ENCODE measurements at regions not wholly inside any gene's neighbourhood (a gene's known extent, or its start where the extent isn't known, plus 50 kb on each side); places are given as distances from the start of the nearest gene placed in this dataset.
A peak's percentile ranks its signal among the peaks of the same experiment; 100 is the strongest.

GRCh38 chr4:156408749-156409148 lies 455.1 kb upstream of the CTSO start:
- Histone ChIP-seq H3K4me3 (replicated peaks in 1 of 3; ENCODE audit: insufficient read depth in 1 of 3, low read depth in 1 of 3, low read length in 3 of 3) (no peak overlapping the region), H3K9me3 (replicated peaks; ENCODE audit: control insufficient read depth, insufficient read depth, low read length) (no peaks in the 10 kb centered on the region), H4K20me1 (replicated peaks; ENCODE audit: control insufficient read depth, extremely low read depth, insufficient read depth, low read length) (no peaks in the 10 kb centered on the region), H3K4me1 (ENCODE audit: control insufficient read depth, extremely low read depth, insufficient read depth, low read length) (no peaks in the 10 kb centered on the region), H3K27ac (ENCODE audit: insufficient read depth, low read depth, low read length) (no peak overlapping the region), H3K4me2 (ENCODE audit: insufficient read depth, low read length) (no peak overlapping the region), H2AFZ (ENCODE audit: low read depth, low read length) (no peak overlapping the region), H3K79me2 (ENCODE audit: control insufficient read depth, insufficient read depth, low read length) (no peaks in the 10 kb centered on the region), H3K9me1 (replicated peaks; ENCODE audit: control insufficient read depth, extremely low read depth, insufficient read depth, low read length) (no peaks in the 10 kb centered on the region), H3K36me3 (ENCODE audit: control insufficient read depth in 2 of 2, extremely low read depth in 1 of 2, insufficient read depth in 2 of 2, low read length in 2 of 2) (no peaks in the 10 kb centered on the region), H3K9ac (replicated peaks; ENCODE audit: extremely low read depth, insufficient read depth, low read length) (no peak overlapping the region), H3K27me3 (ENCODE audit: control insufficient read depth in 2 of 2, insufficient read depth in 2 of 2, low read length in 2 of 2) (peaks cover 1 to 2% of the 10 kb centered on the region in 2 experiments)
- TF ChIP-seq POLR2A (IDR thresholded peaks at IDR 0.05; ENCODE audit: low read depth, low read length) (no peak), JUN (IDR thresholded peaks at IDR 0.05; ENCODE audit: borderline replicate concordance, insufficient read depth, insufficient read length, low read depth) (peak; percentile 15)
- intact Hi-C loops (cut with micrococcal nuclease) = no loop called here
- DNase-seq (ENCODE audit: low read depth, low spot score) (no peak), FAIRE-seq (no peak)
- dilution Hi-C loops (cut with MboI; ENCODE audit: extremely low pct_ligation_motif_present, low sequenced_read_pairs) = no loop called here
- BruUV-seq (replicated peaks) = no TSS peak
- CTCF ChIA-PET = no interaction called here
- POLR2A ChIA-PET = no interaction called here

DNA sequence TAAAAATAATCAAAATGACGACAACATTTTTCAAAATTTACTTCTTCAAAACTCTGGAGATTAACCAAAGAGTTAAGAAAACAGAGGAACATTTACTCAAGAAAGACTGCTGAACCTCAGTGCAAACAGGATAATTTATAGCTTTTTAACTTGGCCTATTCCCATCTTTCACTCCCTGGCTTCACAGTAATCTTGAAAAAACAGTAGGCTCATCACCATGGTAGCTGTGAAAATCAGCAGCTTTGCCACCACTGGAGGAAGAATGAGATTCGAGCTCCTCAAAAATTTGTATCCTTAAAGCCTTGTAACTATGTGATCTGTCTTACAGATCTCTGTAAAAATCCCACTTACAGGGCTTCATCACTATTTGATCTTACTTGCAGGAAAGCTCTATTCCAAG lies 447.7 kb upstream of the CTSO start:
- Histone ChIP-seq H2AFZ (ENCODE audit: low read depth, low read length) (no peak overlapping the region), H3K27ac (ENCODE audit: insufficient read depth, low read depth, low read length) (no peak overlapping the region), H3K4me2 (ENCODE audit: insufficient read depth, low read length) (no peak overlapping the region), H4K20me1 (replicated peaks; ENCODE audit: control insufficient read depth, extremely low read depth, insufficient read depth, low read length) (no peaks in the 10 kb centered on the region), H3K9me3 (replicated peaks; ENCODE audit: control insufficient read depth, insufficient read depth, low read length) (no peaks in the 10 kb centered on the region), H3K4me3 (replicated peaks in 1 of 3; ENCODE audit: insufficient read depth in 1 of 3, low read depth in 1 of 3, low read length in 3 of 3) (no peak overlapping the region), H3K27me3 (ENCODE audit: control insufficient read depth in 2 of 2, insufficient read depth in 2 of 2, low read length in 2 of 2) (no peaks in the 10 kb centered on the region), H3K36me3 (ENCODE audit: control insufficient read depth in 2 of 2, extremely low read depth in 1 of 2, insufficient read depth in 2 of 2, low read length in 2 of 2) (no peaks in the 10 kb centered on the region), H3K4me1 (ENCODE audit: control insufficient read depth, extremely low read depth, insufficient read depth, low read length) (no peaks in the 10 kb centered on the region), H3K9ac (replicated peaks; ENCODE audit: extremely low read depth, insufficient read depth, low read length) (no peak overlapping the region), H3K9me1 (replicated peaks; ENCODE audit: control insufficient read depth, extremely low read depth, insufficient read depth, low read length) (no peaks in the 10 kb centered on the region), H3K79me2 (ENCODE audit: control insufficient read depth, insufficient read depth, low read length) (no peaks in the 10 kb centered on the region)
- dilution Hi-C loops (cut with MboI; ENCODE audit: extremely low pct_ligation_motif_present, low sequenced_read_pairs) = no loop called here
- FAIRE-seq (no peak), DNase-seq (ENCODE audit: low read depth, low spot score) (no peak)
- TF ChIP-seq POLR2A (IDR thresholded peaks at IDR 0.05; ENCODE audit: low read depth, low read length) = no peak
- no peak for TF ChIP-seq CTCF (IDR thresholded peaks at IDR 0.05; ENCODE audit: extremely low read depth in 1 of 2, insufficient read depth in 1 of 2, low read depth in 1 of 2, low read length in 2 of 2)
- no peak for TF ChIP-seq FOS (IDR thresholded peaks at IDR 0.05; ENCODE audit: borderline replicate concordance, insufficient read depth, low read length)
- no peak for TF ChIP-seq MAX (IDR thresholded peaks at IDR 0.05; ENCODE audit: insufficient read depth, insufficient read length)
- no peak for TF ChIP-seq GATA2 (IDR thresholded peaks at IDR 0.05; ENCODE audit: insufficient read depth, insufficient read length, low read depth, low read length)
- no peak for TF ChIP-seq POLR2AphosphoS5 (IDR thresholded peaks at IDR 0.05; ENCODE audit: insufficient read depth, low read depth, low read length)
- no peak for TF ChIP-seq EZH2 (IDR thresholded peaks at IDR 0.05; ENCODE audit: borderline replicate concordance, low read depth, low read length, severe bottlenecking)
- TF ChIP-seq JUN (IDR thresholded peaks at IDR 0.05; ENCODE audit: borderline replicate concordance, insufficient read depth, insufficient read length, low read depth) = no peak
- no peak for TF ChIP-seq MYC (IDR thresholded peaks at IDR 0.05; ENCODE audit: low read depth, low read length)
- ChIA-PET CTCF (no interaction called here), POLR2A (no interaction called here)
- no TSS peak for BruUV-seq (replicated peaks)
- intact Hi-C loops (cut with micrococcal nuclease) = no loop called here

Measured in endothelial cell of umbilical vein (primary cell).